ENCODE measurements at regions not wholly inside any gene's neighbourhood (a gene's known extent, or its start where the extent isn't known, plus 50 kb on each side); places are given as distances from the start of the nearest gene placed in this dataset.

DNA sequence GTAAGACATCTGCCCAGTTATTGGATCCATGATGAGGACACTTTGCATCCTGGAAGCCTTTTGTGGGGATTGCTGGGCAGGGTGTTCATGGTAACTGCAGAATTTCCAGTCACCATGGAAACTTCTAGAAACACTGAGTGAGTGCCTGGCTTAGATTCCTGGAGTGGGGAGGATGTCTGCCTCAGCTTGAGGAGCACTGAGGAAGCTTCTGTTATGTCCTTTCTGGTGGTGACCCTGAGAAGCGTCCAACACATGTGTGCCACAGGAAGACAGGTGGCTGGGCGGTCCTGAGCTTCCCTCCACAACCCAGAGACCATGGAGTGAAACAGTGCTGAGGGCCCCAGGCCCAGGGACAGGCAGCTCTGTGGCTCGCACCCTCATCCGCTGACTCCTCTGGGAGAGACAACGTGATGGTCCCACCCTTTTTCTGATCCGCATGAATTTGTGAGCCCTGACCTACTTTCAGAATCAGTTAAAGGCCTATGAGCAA lies 191.8 kb upstream of the CXCL12 start:
- H3K4me2 ChIP-seq (replicated peaks; ENCODE audit: low read depth, low read length, poor library complexity, severe bottlenecking): no peak overlapping the region

DNA sequence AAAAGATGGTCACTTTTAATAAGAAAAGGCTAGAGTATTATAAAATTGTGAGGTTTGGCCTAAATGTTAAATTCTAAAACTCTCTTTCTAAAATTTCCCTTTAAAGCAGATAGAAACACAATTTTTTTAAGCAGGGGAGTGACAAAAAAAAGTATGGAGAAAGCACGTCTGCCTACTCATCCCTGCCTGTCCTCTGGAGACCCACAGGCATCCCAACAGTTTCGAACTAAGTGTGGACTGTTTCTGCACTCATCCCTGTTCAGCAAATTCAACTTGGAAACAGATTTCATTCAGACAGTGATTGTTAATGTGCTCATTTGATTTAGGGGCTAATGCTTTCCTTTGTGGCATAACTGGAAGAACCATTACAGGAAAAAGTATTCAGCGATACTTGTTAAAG lies 192.6 kb upstream of the CXCL12 start:
- Mint-ChIP-seq H3K4me1 (no peaks in the 10 kb centered on the region), H3K4me3 (no peak overlapping the region), H3K27me3 (no peaks in the 10 kb centered on the region), H3K9me3 (ENCODE audit: insufficient read depth) (no peaks in the 10 kb centered on the region), H3K27ac (no peak overlapping the region)
- Histone ChIP-seq H3K4me1 (ENCODE audit: control insufficient read depth in 2 of 2, insufficient read depth in 2 of 2, low read length in 2 of 2) (no peaks in the 10 kb centered on the region), H2AFZ (ENCODE audit: insufficient read depth, low read depth, low read length, poor library complexity, severe bottlenecking) (no peak overlapping the region), H3K79me2 (ENCODE audit: control insufficient read depth, insufficient read depth, low read length) (no peaks in the 10 kb centered on the region), H3K27me3 (replicated peaks in 1 of 4; ENCODE audit: control extremely low read depth in 1 of 4, control insufficient read depth in 3 of 4, insufficient read depth in 4 of 4, low read length in 3 of 4) (no peaks in the 10 kb centered on the region), H3K9ac (ENCODE audit: low read length) (no peak overlapping the region), H3K27ac (ENCODE audit: low read length in 2 of 2) (no peak overlapping the region), H4K20me1 (ENCODE audit: control insufficient read depth, insufficient read depth, low read length, poor library complexity, severe bottlenecking) (no peaks in the 10 kb centered on the region), H3K4me3 (ENCODE audit: control extremely low read depth in 1 of 5, extremely low read depth in 1 of 5, insufficient read depth in 1 of 5, low read depth in 2 of 5, low read length in 4 of 5) (no peak overlapping the region), H3K4me2 (replicated peaks; ENCODE audit: low read depth, low read length, poor library complexity, severe bottlenecking) (no peak overlapping the region), H3K9me3 (ENCODE audit: control extremely low read depth in 1 of 3, control insufficient read depth in 2 of 3, insufficient read depth in 1 of 3, low read length in 2 of 3) (peaks cover 0 to 2% (median 0%) of the 10 kb centered on the region in 3 donors), H3K36me3 (replicated peaks in 1 of 2; ENCODE audit: control extremely low read depth in 1 of 2, control insufficient read depth in 1 of 2, extremely low read depth in 1 of 2, insufficient read depth in 2 of 2, low read length in 1 of 2) (no peaks in the 10 kb centered on the region)
- POLR2A ChIA-PET: no interaction called here
- CTCF ChIA-PET: no interaction called here
- TF ChIP-seq, protein P1, sequence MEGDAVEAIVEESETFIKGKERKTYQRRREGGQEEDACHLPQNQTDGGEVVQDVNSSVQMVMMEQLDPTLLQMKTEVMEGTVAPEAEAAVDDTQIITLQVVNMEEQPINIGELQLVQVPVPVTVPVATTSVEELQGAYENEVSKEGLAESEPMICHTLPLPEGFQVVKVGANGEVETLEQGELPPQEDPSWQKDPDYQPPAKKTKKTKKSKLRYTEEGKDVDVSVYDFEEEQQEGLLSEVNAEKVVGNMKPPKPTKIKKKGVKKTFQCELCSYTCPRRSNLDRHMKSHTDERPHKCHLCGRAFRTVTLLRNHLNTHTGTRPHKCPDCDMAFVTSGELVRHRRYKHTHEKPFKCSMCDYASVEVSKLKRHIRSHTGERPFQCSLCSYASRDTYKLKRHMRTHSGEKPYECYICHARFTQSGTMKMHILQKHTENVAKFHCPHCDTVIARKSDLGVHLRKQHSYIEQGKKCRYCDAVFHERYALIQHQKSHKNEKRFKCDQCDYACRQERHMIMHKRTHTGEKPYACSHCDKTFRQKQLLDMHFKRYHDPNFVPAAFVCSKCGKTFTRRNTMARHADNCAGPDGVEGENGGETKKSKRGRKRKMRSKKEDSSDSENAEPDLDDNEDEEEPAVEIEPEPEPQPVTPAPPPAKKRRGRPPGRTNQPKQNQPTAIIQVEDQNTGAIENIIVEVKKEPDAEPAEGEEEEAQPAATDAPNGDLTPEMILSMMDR (IDR thresholded peaks at IDR 0.05): no peak
- TF ChIP-seq EZH2 (IDR thresholded peaks at IDR 0.05; ENCODE audit: borderline replicate concordance, insufficient read depth, low read depth, low read length, poor library complexity, severe bottlenecking): no peak
- DNase-seq (no peak), ATAC-seq (ENCODE audit: low read depth) (no peak)
- WGBS (ENCODE audit: insufficient coverage): 94% methylated on average over 2 of the region's 3 CpGs
- intact Hi-C loops (cut with micrococcal nuclease): no loop called here

More for the DNA sequence above, 191.8 kb upstream of the CXCL12 start:
- DNase-seq: no peak
- H3K27me3 Mint-ChIP-seq: no peaks in the 10 kb centered on the region
- Histone ChIP-seq H3K79me2 (ENCODE audit: control insufficient read depth, insufficient read depth, low read length) (no peaks in the 10 kb centered on the region), H2AFZ (ENCODE audit: insufficient read depth, low read depth, low read length, poor library complexity, severe bottlenecking) (no peak overlapping the region), H3K4me3 (ENCODE audit: control extremely low read depth in 1 of 5, extremely low read depth in 1 of 5, insufficient read depth in 1 of 5, low read depth in 2 of 5, low read length in 4 of 5) (no peak overlapping the region), H3K4me1 (ENCODE audit: control insufficient read depth in 2 of 2, insufficient read depth in 2 of 2, low read length in 2 of 2) (no peaks in the 10 kb centered on the region), H3K27ac (ENCODE audit: low read length in 2 of 2) (no peak overlapping the region), H3K36me3 (replicated peaks in 1 of 2; ENCODE audit: control extremely low read depth in 1 of 2, control insufficient read depth in 1 of 2, extremely low read depth in 1 of 2, insufficient read depth in 2 of 2, low read length in 1 of 2) (no peaks in the 10 kb centered on the region), H4K20me1 (ENCODE audit: control insufficient read depth, insufficient read depth, low read length, poor library complexity, severe bottlenecking) (no peaks in the 10 kb centered on the region), H3K27me3 (replicated peaks in 1 of 4; ENCODE audit: control extremely low read depth in 1 of 4, control insufficient read depth in 3 of 4, insufficient read depth in 4 of 4, low read length in 3 of 4) (no peaks in the 10 kb centered on the region), H3K9me3 (ENCODE audit: control extremely low read depth in 1 of 3, control insufficient read depth in 2 of 3, insufficient read depth in 1 of 3, low read length in 2 of 3) (peaks cover 0 to 2% (median 0%) of the 10 kb centered on the region in 3 donors), H3K9ac (ENCODE audit: low read length) (no peak overlapping the region)
- no peaks in the 10 kb centered on the region for H3K9me3 Mint-ChIP-seq (ENCODE audit: insufficient read depth)
- ATAC-seq (ENCODE audit: low read depth): no peak
- H3K27ac Mint-ChIP-seq: no peak overlapping the region
- TF ChIP-seq, protein P1 (IDR thresholded peaks at IDR 0.05): no peak
- TF ChIP-seq EZH2 (IDR thresholded peaks at IDR 0.05; ENCODE audit: borderline replicate concordance, insufficient read depth, low read depth, low read length, poor library complexity, severe bottlenecking): no peak
- intact Hi-C loops (cut with micrococcal nuclease): no loop called here
- no peak overlapping the region for H3K4me3 Mint-ChIP-seq
- POLR2A ChIA-PET: no interaction called here
- H3K4me1 Mint-ChIP-seq: no peaks in the 10 kb centered on the region
- 82% methylated on average over 6 of the region's 6 CpGs for WGBS (ENCODE audit: insufficient coverage)
- CTCF ChIA-PET: no interaction called here

Data from B cell (primary cell).